C4-2B (cell line): ENCODE measurements at regions not wholly inside any gene's neighbourhood (a gene's known extent, or its start where the extent isn't known, plus 50 kb on each side); places are given as distances from the start of the nearest gene placed in this dataset.

Experiments
- CTCF ChIP-seq: fragments of 450-650 bp; conservative IDR thresholded peaks from 2 replicates; pipeline ENCODE4 v1.5.1; 2017; ENCODE audit warnings: mild to moderate bottlenecking
- ZFX ChIP-seq: fragments of 450-650 bp; IDR thresholded peaks from 2 replicates; pipeline ENCODE4 v1.6.1; 2017

GRCh38 chr14:26286081-26286912 is 311.5 kb downstream of the NOVA1 start:
- TF ChIP-seq CTCF (no peak), ZFX (no peak)
